ENCODE measurements at regions not wholly inside any gene's neighbourhood (a gene's known extent, or its start where the extent isn't known, plus 50 kb on each side); places are given as distances from the start of the nearest gene placed in this dataset.

GRCh38 chr4:31896349-31896748, 1176.2 kb downstream of the PCDH7 start:
- TF ChIP-seq CTCF (IDR thresholded peaks at IDR 0.05) (no peak), POLR2A (IDR thresholded peaks at IDR 0.05) (no peak), POLR2AphosphoS5 (IDR thresholded peaks at IDR 0.05) (no peak)
